ENCODE measurements at regions not wholly inside any gene's neighbourhood (a gene's known extent, or its start where the extent isn't known, plus 50 kb on each side); places are given as distances from the start of the nearest gene placed in this dataset.
"Not testable (repeated sequence)": the region's sequence is repeated elsewhere in the genome, so short reads cannot be mapped to it uniquely, and the experiment has no call there.

GRCh38 chr6:50965495-50965894 lies 146.8 kb downstream of the TFAP2B start:
- H3K23ac ChIP-seq (ENCODE audit: low read length): no peak overlapping the region
- H3K18ac ChIP-seq (ENCODE audit: low read length): no peak overlapping the region
- H2BK120ac ChIP-seq (ENCODE audit: low read depth, low read length): no peak overlapping the region
- H3K4me3 ChIP-seq (ENCODE audit: low read length): no peak overlapping the region
- H3K79me1 ChIP-seq (ENCODE audit: low read length): no peaks in the 10 kb centered on the region
- H4K5ac ChIP-seq (ENCODE audit: low read length): no peak overlapping the region
- no peak overlapping the region for H2BK5ac ChIP-seq (ENCODE audit: low read length)
- H3K4me2 ChIP-seq (ENCODE audit: low read length): no peak overlapping the region
- no peaks in the 10 kb centered on the region for H3K4me1 ChIP-seq (ENCODE audit: control insufficient read depth, low read depth, low read length)
- no peaks in the 10 kb centered on the region for H3K27me3 ChIP-seq (ENCODE audit: insufficient read depth, low read length, poor library complexity)
- H3K56ac ChIP-seq (ENCODE audit: low read length): no peak overlapping the region
- H3K27ac ChIP-seq (ENCODE audit: low read depth, low read length): no peak overlapping the region
- no peak overlapping the region for H3K4ac ChIP-seq (ENCODE audit: low read depth, low read length)
- H3K9ac ChIP-seq (ENCODE audit: low read length): no peak overlapping the region
- no peaks in the 10 kb centered on the region for H3K79me2 ChIP-seq (ENCODE audit: control insufficient read depth, insufficient read depth, low read length)
- H3K36me3 ChIP-seq (ENCODE audit: control insufficient read depth, insufficient read depth, low read length): no peaks in the 10 kb centered on the region
- no peak for DNase-seq
- no peak overlapping the region for H4K8ac ChIP-seq (ENCODE audit: low read depth, low read length)
- H2AK5ac ChIP-seq (ENCODE audit: low read length): no peak overlapping the region
- no peak overlapping the region for H2BK15ac ChIP-seq (replicated peaks; ENCODE audit: low read depth)

GRCh38 chr6:50966532-50966931 lies 147.9 kb downstream of the TFAP2B start:
- no peak overlapping the region for H2AK5ac ChIP-seq (ENCODE audit: low read length)
- H4K5ac ChIP-seq (ENCODE audit: low read length): no peak overlapping the region
- no peaks in the 10 kb centered on the region for H3K27me3 ChIP-seq (ENCODE audit: insufficient read depth, low read length, poor library complexity)
- no peak overlapping the region for H3K23ac ChIP-seq (ENCODE audit: low read length)
- H4K8ac ChIP-seq (ENCODE audit: low read depth, low read length): no peak overlapping the region
- H3K27ac ChIP-seq (ENCODE audit: low read depth, low read length): no peak overlapping the region
- no peaks in the 10 kb centered on the region for H3K79me1 ChIP-seq (ENCODE audit: low read length)
- H3K18ac ChIP-seq (ENCODE audit: low read length): no peak overlapping the region
- no peak overlapping the region for H3K9ac ChIP-seq (ENCODE audit: low read length)
- no peaks in the 10 kb centered on the region for H3K36me3 ChIP-seq (ENCODE audit: control insufficient read depth, insufficient read depth, low read length)
- no peak overlapping the region for H2BK5ac ChIP-seq (ENCODE audit: low read length)
- H3K4me1 ChIP-seq (ENCODE audit: control insufficient read depth, low read depth, low read length): no peaks in the 10 kb centered on the region
- H3K56ac ChIP-seq (ENCODE audit: low read length): no peak overlapping the region
- no peaks in the 10 kb centered on the region for H3K79me2 ChIP-seq (ENCODE audit: control insufficient read depth, insufficient read depth, low read length)
- no peak overlapping the region for H2BK120ac ChIP-seq (ENCODE audit: low read depth, low read length)
- WGBS (ENCODE audit: extremely low coverage, insufficient coverage, low lambda C conversion rate): no CpG with 5 or more reads among the region's 1 CpG
- H3K4ac ChIP-seq (ENCODE audit: low read depth, low read length): no peak overlapping the region
- DNase-seq: no peak
- H3K4me3 ChIP-seq (ENCODE audit: low read length): no peak overlapping the region
- no peak overlapping the region for H2BK15ac ChIP-seq (replicated peaks; ENCODE audit: low read depth)
- no peak overlapping the region for H3K4me2 ChIP-seq (ENCODE audit: low read length)

- Histone ChIP-seq H4K5ac (ENCODE audit: low read length) (no peak overlapping the region), H3K56ac (ENCODE audit: low read length) (no peak overlapping the region), H2BK5ac (ENCODE audit: low read length) (no peak overlapping the region), H3K79me1 (ENCODE audit: low read length) (no peaks in the 10 kb centered on the region), H3K23ac (ENCODE audit: low read length) (no peak overlapping the region), H3K4ac (ENCODE audit: low read depth, low read length) (no peak overlapping the region), H3K4me3 (ENCODE audit: low read length) (no peak overlapping the region), H3K27ac (ENCODE audit: low read depth, low read length) (no peak overlapping the region), H2AK5ac (ENCODE audit: low read length) (no peak overlapping the region), H2BK15ac (replicated peaks; ENCODE audit: low read depth) (no peak overlapping the region), H3K27me3 (ENCODE audit: insufficient read depth, low read length, poor library complexity) (no peaks in the 10 kb centered on the region), H3K9ac (ENCODE audit: low read length) (no peak overlapping the region), H4K8ac (ENCODE audit: low read depth, low read length) (no peak overlapping the region), H2BK120ac (ENCODE audit: low read depth, low read length) (no peak overlapping the region), H3K36me3 (ENCODE audit: control insufficient read depth, insufficient read depth, low read length) (no peaks in the 10 kb centered on the region), H3K4me2 (ENCODE audit: low read length) (no peak overlapping the region), H3K18ac (ENCODE audit: low read length) (no peak overlapping the region), H3K4me1 (ENCODE audit: control insufficient read depth, low read depth, low read length) (no peaks in the 10 kb centered on the region), H3K79me2 (ENCODE audit: control insufficient read depth, insufficient read depth, low read length) (no peaks in the 10 kb centered on the region)
- no peak for DNase-seq
Observed at GRCh38 chr6:50966986-50967385, 148.3 kb downstream of the TFAP2B start.

- no CpG with 5 or more reads among the region's 5 CpGs for WGBS (ENCODE audit: extremely low coverage, insufficient coverage, low lambda C conversion rate)
Observed at GRCh38 chr6:50968246-50968645, 149.6 kb downstream of the TFAP2B start.

GRCh38 chr6:50970908-50971307 lies 152.2 kb downstream of the TFAP2B start:
- no CpG with 5 or more reads among the region's 1 CpG for WGBS (ENCODE audit: extremely low coverage, insufficient coverage, low lambda C conversion rate)
- Histone ChIP-seq H2BK5ac (ENCODE audit: low read length) (no peak overlapping the region), H3K4me2 (ENCODE audit: low read length) (no peak overlapping the region)

More at GRCh38 chr6:50968246-50968645, 149.6 kb downstream of the TFAP2B start:
- H2AK5ac ChIP-seq (ENCODE audit: low read length); H4K5ac ChIP-seq (ENCODE audit: low read length); H3K4ac ChIP-seq (ENCODE audit: low read depth, low read length); H3K27ac ChIP-seq (ENCODE audit: low read depth, low read length); H3K23ac ChIP-seq (ENCODE audit: low read length); H3K18ac ChIP-seq (ENCODE audit: low read length); H2BK15ac ChIP-seq (replicated peaks; ENCODE audit: low read depth); H3K36me3 ChIP-seq (ENCODE audit: control insufficient read depth, insufficient read depth, low read length); H3K4me2 ChIP-seq (ENCODE audit: low read length); DNase-seq; H2BK120ac ChIP-seq (ENCODE audit: low read depth, low read length); H2BK5ac ChIP-seq (ENCODE audit: low read length); H4K8ac ChIP-seq (ENCODE audit: low read depth, low read length); H3K27me3 ChIP-seq (ENCODE audit: insufficient read depth, low read length, poor library complexity); H3K79me2 ChIP-seq (ENCODE audit: control insufficient read depth, insufficient read depth, low read length); H3K56ac ChIP-seq (ENCODE audit: low read length); H3K4me1 ChIP-seq (ENCODE audit: control insufficient read depth, low read depth, low read length); H3K4me3 ChIP-seq (ENCODE audit: low read length); H3K9ac ChIP-seq (ENCODE audit: low read length); H3K79me1 ChIP-seq (ENCODE audit: low read length): not testable (repeated sequence)

GRCh38 chr6:50973464-50973863 lies 154.8 kb downstream of the TFAP2B start:
- Histone ChIP-seq H3K4me3 (ENCODE audit: low read length) (no peak overlapping the region), H4K8ac (ENCODE audit: low read depth, low read length) (no peak overlapping the region), H3K56ac (ENCODE audit: low read length) (no peak overlapping the region), H3K27ac (ENCODE audit: low read depth, low read length) (no peak overlapping the region), H3K9ac (ENCODE audit: low read length) (no peak overlapping the region), H4K5ac (ENCODE audit: low read length) (no peak overlapping the region), H3K23ac (ENCODE audit: low read length) (no peak overlapping the region), H3K79me1 (ENCODE audit: low read length) (no peaks in the 10 kb centered on the region), H2AK5ac (ENCODE audit: low read length) (no peak overlapping the region), H3K79me2 (ENCODE audit: control insufficient read depth, insufficient read depth, low read length) (no peaks in the 10 kb centered on the region), H3K4ac (ENCODE audit: low read depth, low read length) (no peak overlapping the region), H2BK15ac (replicated peaks; ENCODE audit: low read depth) (no peak overlapping the region), H2BK5ac (ENCODE audit: low read length) (no peak overlapping the region), H2BK120ac (ENCODE audit: low read depth, low read length) (no peak overlapping the region), H3K36me3 (ENCODE audit: control insufficient read depth, insufficient read depth, low read length) (no peaks in the 10 kb centered on the region), H3K18ac (ENCODE audit: low read length) (no peak overlapping the region), H3K4me2 (ENCODE audit: low read length) (no peak overlapping the region), H3K4me1 (ENCODE audit: control insufficient read depth, low read depth, low read length) (peaks cover 3% of the 10 kb centered on the region), H3K27me3 (ENCODE audit: insufficient read depth, low read length, poor library complexity) (peaks cover 2% of the 10 kb centered on the region)
- DNase-seq: no peak
- WGBS (ENCODE audit: extremely low coverage, insufficient coverage, low lambda C conversion rate): no CpG with 5 or more reads among the region's 2 CpGs

More at GRCh38 chr6:50970908-50971307, 152.2 kb downstream of the TFAP2B start:
- no peak overlapping the region for H3K9ac ChIP-seq (ENCODE audit: low read length)
- no peak for DNase-seq
- H2BK15ac ChIP-seq (replicated peaks; ENCODE audit: low read depth): no peak overlapping the region
- no peak overlapping the region for H3K27ac ChIP-seq (ENCODE audit: low read depth, low read length)
- H2AK5ac ChIP-seq (ENCODE audit: low read length): no peak overlapping the region
- H3K4me1 ChIP-seq (ENCODE audit: control insufficient read depth, low read depth, low read length): no peaks in the 10 kb centered on the region
- no peaks in the 10 kb centered on the region for H3K27me3 ChIP-seq (ENCODE audit: insufficient read depth, low read length, poor library complexity)
- no peak overlapping the region for H4K8ac ChIP-seq (ENCODE audit: low read depth, low read length)
- H3K79me1 ChIP-seq (ENCODE audit: low read length): no peaks in the 10 kb centered on the region
- no peak overlapping the region for H3K56ac ChIP-seq (ENCODE audit: low read length)
- H3K4me3 ChIP-seq (ENCODE audit: low read length): no peak overlapping the region
- no peak overlapping the region for H2BK120ac ChIP-seq (ENCODE audit: low read depth, low read length)
- H4K5ac ChIP-seq (ENCODE audit: low read length): no peak overlapping the region
- H3K79me2 ChIP-seq (ENCODE audit: control insufficient read depth, insufficient read depth, low read length): no peaks in the 10 kb centered on the region
- no peak overlapping the region for H3K23ac ChIP-seq (ENCODE audit: low read length)
- H3K18ac ChIP-seq (ENCODE audit: low read length): no peak overlapping the region
- no peaks in the 10 kb centered on the region for H3K36me3 ChIP-seq (ENCODE audit: control insufficient read depth, insufficient read depth, low read length)
- no peak overlapping the region for H3K4ac ChIP-seq (ENCODE audit: low read depth, low read length)

Data from mesendoderm (in vitro differentiated cells).